GM18861 (cell line): ENCODE measurements at regions not wholly inside any gene's neighbourhood (a gene's known extent, or its start where the extent isn't known, plus 50 kb on each side); places are given as distances from the start of the nearest gene placed in this dataset.

Source experiments
- ATAC-seq: cut with Tn5 transposase; IDR thresholded peaks from one replicate; pipeline ENCODE4 v1.9.1; 2021; ENCODE audit not compliant: unreplicated experiment

- ATAC-seq: no peak
These were observed 539.2 kb downstream of the HTR7 start for GRCh38 chr10:90318659-90319058.

GRCh38 chr10:90319188-90319914 is 538.5 kb downstream of the HTR7 start:
- peak; percentile 96 for ATAC-seq

- ATAC-seq: no peak
These were observed 536.6 kb downstream of the HTR7 start for GRCh38 chr10:90321132-90321816.

GRCh38 chr10:90326498-90327267 is 531.2 kb downstream of the HTR7 start:
- no peak for ATAC-seq

GRCh38 chr10:90327611-90328010 is 530.2 kb downstream of the HTR7 start:
- ATAC-seq: no peak

- ATAC-seq: no peak
These were observed 529.4 kb downstream of the HTR7 start for GRCh38 chr10:90328459-90328858.

- ATAC-seq: no peak
These were observed 528.9 kb downstream of the HTR7 start for GRCh38 chr10:90328896-90329295.

GRCh38 chr10:90337316-90337715 is 520.5 kb downstream of the HTR7 start:
- no peak for ATAC-seq

- ATAC-seq: no peak
These were observed 515.4 kb downstream of the HTR7 start for GRCh38 chr10:90342480-90342879.

- ATAC-seq: no peak
These were observed 513.6 kb downstream of the HTR7 start for GRCh38 chr10:90344226-90344625.

GRCh38 chr10:90347239-90347638 is 510.6 kb downstream of the HTR7 start:
- ATAC-seq: no peak

GRCh38 chr10:90350122-90350521 is 507.7 kb downstream of the HTR7 start:
- no peak for ATAC-seq

GRCh38 chr10:90352288-90352687 is 505.6 kb downstream of the HTR7 start:
- no peak for ATAC-seq

GRCh38 chr10:90354914-90355313 is 502.9 kb downstream of the HTR7 start:
- ATAC-seq: no peak

GRCh38 chr10:90363799-90364483 is 493.9 kb downstream of the HTR7 start:
- no peak for ATAC-seq

GRCh38 chr10:90372451-90372850 is 485.4 kb downstream of the HTR7 start:
- ATAC-seq: no peak

- no peak for ATAC-seq
These were observed 483.9 kb downstream of the HTR7 start for GRCh38 chr10:90373911-90374310.

- no peak for ATAC-seq
These were observed 479.2 kb downstream of the HTR7 start for GRCh38 chr10:90378524-90379076.

- no peak for ATAC-seq
These were observed 476.4 kb downstream of the HTR7 start for GRCh38 chr10:90381468-90381867.

GRCh38 chr10:90389876-90390275 is 468.0 kb downstream of the HTR7 start:
- no peak for ATAC-seq

- no peak for ATAC-seq
These were observed 463.5 kb downstream of the HTR7 start for GRCh38 chr10:90394311-90394710.
